ENCODE measurements at regions not wholly inside any gene's neighbourhood (a gene's known extent, or its start where the extent isn't known, plus 50 kb on each side); places are given as distances from the start of the nearest gene placed in this dataset.
"Not testable (repeated sequence)": the region's sequence is repeated elsewhere in the genome, so short reads cannot be mapped to it uniquely, and the experiment has no call there.

- no peak for DNase-seq (ENCODE audit: low read depth)
Observed at GRCh38 chr11:128036556-128037093, 550.7 kb downstream of the ETS1 start.

- DNase-seq (ENCODE audit: low read depth), result no peak
Observed at GRCh38 chr11:128036006-128036405, 551.4 kb downstream of the ETS1 start.

- DNase-seq (ENCODE audit: low read depth), result not testable (repeated sequence)
Observed at GRCh38 chr11:128031538-128032134, 555.7 kb downstream of the ETS1 start.

GRCh38 chr11:128029219-128029722 is 558.1 kb downstream of the ETS1 start:
- DNase-seq (ENCODE audit: low read depth), result no peak

- peak; percentile 94 for DNase-seq (ENCODE audit: low read depth)
Observed at GRCh38 chr11:128026596-128026995, 560.8 kb downstream of the ETS1 start.

GRCh38 chr11:128022761-128023160 is 564.6 kb downstream of the ETS1 start:
- DNase-seq (ENCODE audit: low read depth), result no peak

- no peak for DNase-seq (ENCODE audit: low read depth)
Observed at GRCh38 chr11:128022007-128022368, 565.4 kb downstream of the ETS1 start.

GRCh38 chr11:128021349-128022006 is 565.9 kb downstream of the ETS1 start:
- no peak for DNase-seq (ENCODE audit: low read depth)

GRCh38 chr11:128018692-128019091 is 568.7 kb downstream of the ETS1 start:
- no peak for DNase-seq (ENCODE audit: low read depth)

- no peak for DNase-seq (ENCODE audit: low read depth)
Observed at GRCh38 chr11:128005562-128005961, 581.8 kb downstream of the ETS1 start.

- DNase-seq (ENCODE audit: low read depth), result no peak
Observed at GRCh38 chr11:127998421-127998820, 588.9 kb downstream of the ETS1 start.

GRCh38 chr11:127997594-127997993 is 589.8 kb downstream of the ETS1 start:
- no peak for DNase-seq (ENCODE audit: low read depth)

GRCh38 chr11:127996825-127997224 is 590.5 kb downstream of the ETS1 start:
- no peak for DNase-seq (ENCODE audit: low read depth)

- DNase-seq (ENCODE audit: low read depth), result no peak
Observed at GRCh38 chr11:127995921-127996320, 591.4 kb downstream of the ETS1 start.

- peak; percentile 9 for DNase-seq (ENCODE audit: low read depth)
Observed at GRCh38 chr11:127994736-127995135, 592.6 kb downstream of the ETS1 start.

GRCh38 chr11:127993788-127994187 is 593.6 kb downstream of the ETS1 start:
- no peak for DNase-seq (ENCODE audit: low read depth)

- no peak for DNase-seq (ENCODE audit: low read depth)
Observed at GRCh38 chr11:127993281-127993680, 594.1 kb downstream of the ETS1 start.

GRCh38 chr11:127986073-127986472 is 601.3 kb downstream of the ETS1 start:
- no peak for DNase-seq (ENCODE audit: low read depth)

GRCh38 chr11:127972816-127973215 is 614.5 kb downstream of the ETS1 start:
- DNase-seq (ENCODE audit: low read depth), result no peak

GRCh38 chr11:127971448-127971847 is 615.9 kb downstream of the ETS1 start:
- no peak for DNase-seq (ENCODE audit: low read depth)

- DNase-seq (ENCODE audit: low read depth), result no peak
Observed at GRCh38 chr11:127966821-127967220, 620.5 kb downstream of the ETS1 start.

- DNase-seq (ENCODE audit: low read depth), result no peak
Observed at GRCh38 chr11:127965939-127966668, 621.3 kb downstream of the ETS1 start.

GRCh38 chr11:127962416-127962815 is 624.9 kb downstream of the ETS1 start:
- DNase-seq (ENCODE audit: low read depth), result peak; percentile 9
